ENCODE measurements at regions not wholly inside any gene's neighbourhood (a gene's known extent, or its start where the extent isn't known, plus 50 kb on each side); places are given as distances from the start of the nearest gene placed in this dataset.
A peak's percentile ranks its signal among the peaks of the same experiment; 100 is the strongest.

- TF ChIP-seq CTCF (IDR thresholded peaks at IDR 0.05; ENCODE audit: insufficient read depth, low read length, missing control alignments), result no peak
- ChIA-PET POLR2A (no interaction called here), CTCF (interaction anchor here (1.2 to 2.5 kb wide), 5 partner anchors 117 to 503 kb away, joined by 3 to 8 read pairs (median 3); no protein-coding TSS in a partner anchor)
- DNase-seq (ENCODE audit: low read depth, low spot score), result no peak
- no peak overlapping the region for H3K4me3 ChIP-seq (ENCODE audit: low read depth, low read length)
These were observed 748.5 kb upstream of the CBLB start for GRCh38 chr3:106617276-106617675.

GRCh38 chr3:106620646-106621045 is 751.8 kb upstream of the CBLB start:
- POLR2A ChIA-PET, result no interaction called here
- DNase-seq (ENCODE audit: low read depth, low spot score), result no peak
- CTCF ChIA-PET, result no interaction called here
- TF ChIP-seq CTCF (IDR thresholded peaks at IDR 0.05; ENCODE audit: insufficient read depth, low read length, missing control alignments), result no peak
- H3K4me3 ChIP-seq (ENCODE audit: low read depth, low read length), result no peak overlapping the region

- H3K4me3 ChIP-seq (ENCODE audit: low read depth, low read length), result no peak overlapping the region
- CTCF ChIA-PET, result interaction anchor here (1.8 kb wide), 1 partner anchor 494 kb away, joined by 4 read pairs; no protein-coding TSS in a partner anchor
- TF ChIP-seq CTCF (IDR thresholded peaks at IDR 0.05; ENCODE audit: insufficient read depth, low read length, missing control alignments), result no peak
- POLR2A ChIA-PET, result no interaction called here
- DNase-seq (ENCODE audit: low read depth, low spot score), result no peak
These were observed 753.1 kb upstream of the CCDC54 start for GRCh38 chr3:106624154-106624553.

- no peak for TF ChIP-seq CTCF (IDR thresholded peaks at IDR 0.05; ENCODE audit: insufficient read depth, low read length, missing control alignments)
- POLR2A ChIA-PET, result no interaction called here
- peak; percentile 37 for DNase-seq (ENCODE audit: low read depth, low spot score)
- no peak overlapping the region for H3K4me3 ChIP-seq (ENCODE audit: low read depth, low read length)
- CTCF ChIA-PET, result no interaction called here
These were observed 748.8 kb upstream of the CCDC54 start for GRCh38 chr3:106628407-106628806.

- H3K4me3 ChIP-seq (ENCODE audit: low read depth, low read length), result no peak overlapping the region
- no peak for TF ChIP-seq CTCF (IDR thresholded peaks at IDR 0.05; ENCODE audit: insufficient read depth, low read length, missing control alignments)
- DNase-seq (ENCODE audit: low read depth, low spot score), result no peak
- ChIA-PET CTCF (interaction anchor here (0.5 to 1.0 kb wide), 2 partner anchors 14 to 26 kb away, joined by 3 read pairs; no protein-coding TSS in a partner anchor), POLR2A (no interaction called here)
These were observed 747.9 kb upstream of the CCDC54 start for GRCh38 chr3:106629215-106629832.

- TF ChIP-seq CTCF (IDR thresholded peaks at IDR 0.05; ENCODE audit: insufficient read depth, low read length, missing control alignments), result no peak
- ChIA-PET CTCF (interaction anchor here (1.4 kb wide), 1 partner anchor 487 kb away, joined by 3 read pairs; no protein-coding TSS in a partner anchor), POLR2A (no interaction called here)
- no peak for DNase-seq (ENCODE audit: low read depth, low spot score)
- H3K4me3 ChIP-seq (ENCODE audit: low read depth, low read length), result no peak overlapping the region
These were observed 745.7 kb upstream of the CCDC54 start for GRCh38 chr3:106631373-106632108.

Data from AG04449 (cell line).